ENCODE measurements at regions not wholly inside any gene's neighbourhood (a gene's known extent, or its start where the extent isn't known, plus 50 kb on each side); places are given as distances from the start of the nearest gene placed in this dataset.

GRCh38 chr2:146874260-146874658 is 970.6 kb upstream of the ACVR2A start:
- Histone ChIP-seq H3K23ac (ENCODE audit: insufficient read length, low read depth, low read length) (no peak overlapping the region), H2BK12ac (ENCODE audit: insufficient read length, low read depth, low read length) (no peak overlapping the region), H4K5ac (ENCODE audit: insufficient read length, low read depth, low read length) (no peak overlapping the region), H3K4ac (ENCODE audit: low read depth, low read length) (no peak overlapping the region), H2BK5ac (ENCODE audit: insufficient read length, low read length) (no peak overlapping the region), H3K9me3 (ENCODE audit: control insufficient read depth, low read depth, low read length) (no peaks in the 10 kb centered on the region), H2AFZ (ENCODE audit: low read length) (no peak overlapping the region), H2BK15ac (ENCODE audit: low read depth, low read length) (no peak overlapping the region), H3K9ac (ENCODE audit: extremely low read depth, insufficient read length, low read length) (no peak overlapping the region), H3K27ac (ENCODE audit: insufficient read length, low read depth, low read length) (no peak overlapping the region), H3K56ac (ENCODE audit: insufficient read length, low read depth, low read length) (no peak overlapping the region), H4K91ac (ENCODE audit: insufficient read length, low read depth, low read length) (no peak overlapping the region), H4K20me1 (ENCODE audit: control insufficient read depth, insufficient read depth, insufficient read length) (no peaks in the 10 kb centered on the region), H2BK20ac (ENCODE audit: low read depth, low read length, poor library complexity, severe bottlenecking) (no peak overlapping the region), H3K79me1 (ENCODE audit: insufficient read depth, low read depth, low read length, poor library complexity, severe bottlenecking) (no peaks in the 10 kb centered on the region), H2BK120ac (ENCODE audit: low read depth, low read length, poor library complexity, severe bottlenecking) (no peak overlapping the region), H3K23me2 (ENCODE audit: insufficient read length, low read depth, low read length, poor library complexity, severe bottlenecking) (no peaks in the 10 kb centered on the region), H2AK5ac (ENCODE audit: insufficient read length, low read length) (no peak overlapping the region), H3T11ph (ENCODE audit: low read length) (no peak overlapping the region), H3K14ac (ENCODE audit: insufficient read depth, low read length) (no peak overlapping the region), H3K4me1 (ENCODE audit: insufficient read depth, low read length) (no peaks in the 10 kb centered on the region), H4K8ac (replicated peaks; ENCODE audit: insufficient read length, low read depth, low read length) (no peak overlapping the region), H3K18ac (ENCODE audit: insufficient read length, low read depth, low read length) (no peak overlapping the region), H3K4me2 (ENCODE audit: insufficient read depth, insufficient read length, low read length) (no peak overlapping the region), H3K79me2 (ENCODE audit: insufficient read depth, low read length) (no peaks in the 10 kb centered on the region), H3K27me3 (ENCODE audit: insufficient read depth, low read length) (no peaks in the 10 kb centered on the region)
- Mint-ChIP-seq H3K27ac (no peak overlapping the region), H3K9me3 (no peaks in the 10 kb centered on the region), H3K36me3 (ENCODE audit: insufficient read depth in 1 of 3, low read depth in 3 of 3) (no peaks in the 10 kb centered on the region), H3K4me3 (no peak overlapping the region), H3K4me1 (no peaks in the 10 kb centered on the region), H3K27me3 (ENCODE audit: low read depth) (no peaks in the 10 kb centered on the region)
- DNase-seq = no peak
- no CpG with 5 or more reads among the region's 4 CpGs for WGBS (ENCODE audit: extremely low coverage, insufficient read length, low lambda C conversion rate)
- TF ChIP-seq CTCF (conservative IDR thresholded peaks at IDR 0.05) = no peak
